ENCODE measurements at regions not wholly inside any gene's neighbourhood (a gene's known extent, or its start where the extent isn't known, plus 50 kb on each side); places are given as distances from the start of the nearest gene placed in this dataset.

GRCh38 chr5:176736301-176736930 lies 73.9 kb upstream of the UNC5A start:
- TF ChIP-seq CTCF (conservative IDR thresholded peaks at IDR 0.05 in 1 of 2, IDR thresholded peaks at IDR 0.05 in 1 of 2; ENCODE audit: extremely low read depth in 1 of 2, insufficient read depth in 1 of 2, low read depth in 1 of 2, low read length in 2 of 2) (no peak), EZH2 (IDR thresholded peaks at IDR 0.05; ENCODE audit: borderline replicate concordance, low read length) (no peak)

All from mammary epithelial cell (primary cell).